ENCODE measurements at regions not wholly inside any gene's neighbourhood (a gene's known extent, or its start where the extent isn't known, plus 50 kb on each side); places are given as distances from the start of the nearest gene placed in this dataset.

- DNase-seq = peak; percentile 17
These were observed 113.0 kb downstream of the DTHD1 start for GRCh38 chr4:36394352-36394903.

GRCh38 chr4:36399762-36400353 lies 118.4 kb downstream of the DTHD1 start:
- DNase-seq = peak; percentile 28

GRCh38 chr4:36402008-36402758 lies 120.8 kb downstream of the DTHD1 start:
- DNase-seq = no peak

GRCh38 chr4:36411338-36411737 lies 129.9 kb downstream of the DTHD1 start:
- no peak for DNase-seq

GRCh38 chr4:36414248-36414647 lies 132.8 kb downstream of the DTHD1 start:
- DNase-seq = no peak

- no peak for DNase-seq
These were observed 135.7 kb downstream of the DTHD1 start for GRCh38 chr4:36417146-36417545.

- DNase-seq = no peak
These were observed 138.8 kb downstream of the DTHD1 start for GRCh38 chr4:36420111-36420679.

GRCh38 chr4:36422607-36423006 lies 141.2 kb downstream of the DTHD1 start:
- no peak for DNase-seq

GRCh38 chr4:36426741-36427140 lies 145.3 kb downstream of the DTHD1 start:
- no peak for DNase-seq

GRCh38 chr4:36427696-36428095 lies 146.3 kb downstream of the DTHD1 start:
- DNase-seq = no peak

- DNase-seq = no peak
These were observed 151.2 kb downstream of the DTHD1 start for GRCh38 chr4:36432586-36432985.

- DNase-seq = no peak
These were observed 158.1 kb downstream of the DTHD1 start for GRCh38 chr4:36439556-36439955.

GRCh38 chr4:36445480-36445879 lies 164.1 kb downstream of the DTHD1 start:
- DNase-seq = no peak

- no peak for DNase-seq
These were observed 164.9 kb downstream of the DTHD1 start for GRCh38 chr4:36446275-36446674.

GRCh38 chr4:36461344-36461743 lies 179.9 kb downstream of the DTHD1 start:
- no peak for DNase-seq

GRCh38 chr4:36467670-36468069 lies 186.3 kb downstream of the DTHD1 start:
- DNase-seq = no peak

- DNase-seq = no peak
These were observed 190.5 kb downstream of the DTHD1 start for GRCh38 chr4:36471903-36472302.

- no peak for DNase-seq
These were observed 194.7 kb downstream of the DTHD1 start for GRCh38 chr4:36476135-36476534.

GRCh38 chr4:36477861-36478260 lies 196.4 kb downstream of the DTHD1 start:
- DNase-seq = no peak

GRCh38 chr4:36485885-36486284 lies 204.5 kb downstream of the DTHD1 start:
- no peak for DNase-seq

- no peak for DNase-seq
These were observed 208.4 kb downstream of the DTHD1 start for GRCh38 chr4:36489798-36490197.

GRCh38 chr4:36492041-36492440 lies 210.6 kb downstream of the DTHD1 start:
- no peak for DNase-seq

GRCh38 chr4:36492590-36492989 lies 211.2 kb downstream of the DTHD1 start:
- DNase-seq = no peak

- DNase-seq = no peak
These were observed 211.8 kb downstream of the DTHD1 start for GRCh38 chr4:36493251-36493650.

Measured in activated CD4-positive, alpha-beta T cell treated with anti-CD3 and anti-CD28 coated beads for 1 hour (primary cell).